ENCODE measurements at regions not wholly inside any gene's neighbourhood (a gene's known extent, or its start where the extent isn't known, plus 50 kb on each side); places are given as distances from the start of the nearest gene placed in this dataset.
A peak's percentile ranks its signal among the peaks of the same experiment; 100 is the strongest.

- Histone ChIP-seq H3K4me3 (no peak overlapping the region), H3K36me3 (no peaks in the 10 kb centered on the region), H3K4me1 (no peaks in the 10 kb centered on the region), H3K27me3 (ENCODE audit: low read depth) (no peaks in the 10 kb centered on the region), H3K9me3 (no peaks in the 10 kb centered on the region), H3K27ac (no peak overlapping the region)
- no peak for DNase-seq
- intact Hi-C loops (cut with DNase I) = no loop called here
- no peak for ATAC-seq
- TF ChIP-seq CTCF (IDR thresholded peaks at IDR 0.05) = no peak
These were observed 270.1 kb upstream of the PRICKLE1 start for GRCh38 chr12:42859612-42860011.

GRCh38 chr12:42857106-42857505, 267.6 kb upstream of the PRICKLE1 start:
- H3K36me3 ChIP-seq = no peaks in the 10 kb centered on the region
- DNase-seq = no peak

GRCh38 chr12:42855362-42855950, 265.9 kb upstream of the PRICKLE1 start:
- Histone ChIP-seq H3K36me3 (no peaks in the 10 kb centered on the region), H3K9me3 (no peaks in the 10 kb centered on the region), H3K27me3 (ENCODE audit: low read depth) (no peaks in the 10 kb centered on the region), H3K27ac (no peak overlapping the region), H3K4me3 (no peak overlapping the region), H3K4me1 (no peaks in the 10 kb centered on the region)
- intact Hi-C loops (cut with DNase I) = no loop called here
- ATAC-seq (peak; percentile 42 to 68), DNase-seq (no peak)
- TF ChIP-seq CTCF (IDR thresholded peaks at IDR 0.05) = no peak

More at GRCh38 chr12:42857106-42857505, 267.6 kb upstream of the PRICKLE1 start:
- H3K4me1 ChIP-seq = no peaks in the 10 kb centered on the region
- no peak for TF ChIP-seq CTCF (IDR thresholded peaks at IDR 0.05)
- H3K9me3 ChIP-seq = no peaks in the 10 kb centered on the region
- intact Hi-C loops (cut with DNase I) = no loop called here
- no peak overlapping the region for H3K4me3 ChIP-seq
- no peaks in the 10 kb centered on the region for H3K27me3 ChIP-seq (ENCODE audit: low read depth)
- no peak for ATAC-seq
- no peak overlapping the region for H3K27ac ChIP-seq

GRCh38 chr12:42854826-42855225, 265.3 kb upstream of the PRICKLE1 start:
- no peaks in the 10 kb centered on the region for H3K27me3 ChIP-seq (ENCODE audit: low read depth)
- TF ChIP-seq CTCF (IDR thresholded peaks at IDR 0.05) = no peak
- intact Hi-C loops (cut with DNase I) = no loop called here
- H3K4me3 ChIP-seq = no peak overlapping the region
- ATAC-seq (no peak), DNase-seq (no peak)
- no peaks in the 10 kb centered on the region for H3K9me3 ChIP-seq
- H3K27ac ChIP-seq = no peak overlapping the region
- no peaks in the 10 kb centered on the region for H3K36me3 ChIP-seq
- H3K4me1 ChIP-seq = no peaks in the 10 kb centered on the region

- Histone ChIP-seq H3K36me3 (no peaks in the 10 kb centered on the region), H3K9me3 (no peaks in the 10 kb centered on the region), H3K27me3 (ENCODE audit: low read depth) (no peaks in the 10 kb centered on the region), H3K4me3 (no peak overlapping the region), H3K4me1 (no peaks in the 10 kb centered on the region), H3K27ac (no peak overlapping the region)
- no peak for ATAC-seq
- TF ChIP-seq CTCF (IDR thresholded peaks at IDR 0.05) = no peak
- intact Hi-C loops (cut with DNase I) = no loop called here
- no peak for DNase-seq
These were observed 264.7 kb upstream of the PRICKLE1 start for GRCh38 chr12:42854208-42854607.

Measured in lower lobe of right lung (tissue), 2 donors.